SKM-1 (cell line): ENCODE measurements at regions not wholly inside any gene's neighbourhood (a gene's known extent, or its start where the extent isn't known, plus 50 kb on each side); places are given as distances from the start of the nearest gene placed in this dataset.

Experiments
- DNase-seq: peaks from one replicate; lab custom pipeline; 2025; ENCODE audit not compliant: unreplicated experiment; lab: John Stamatoyannopoulos, UW

DNA sequence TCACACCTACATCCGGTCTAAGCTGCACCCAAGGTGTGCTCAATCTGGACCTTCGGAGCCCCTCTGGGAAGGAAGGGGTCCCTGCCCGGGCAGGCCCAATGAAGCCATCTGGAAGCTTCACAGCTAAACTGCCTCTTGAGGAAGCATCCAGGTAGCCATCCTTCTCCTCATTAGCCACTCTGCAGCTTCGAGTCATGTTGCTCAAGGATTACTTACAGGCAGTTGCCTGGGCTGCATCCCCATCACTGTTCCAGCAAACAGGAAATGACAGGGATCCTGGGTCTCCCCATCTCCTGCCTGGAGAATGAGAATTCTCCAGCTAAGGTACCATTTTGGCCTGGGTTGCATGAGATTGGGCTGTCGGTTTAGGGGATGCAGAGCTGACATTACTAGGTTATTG, 91.7 kb downstream of the ERMARD start:
- DNase-seq = no peak

DNA sequence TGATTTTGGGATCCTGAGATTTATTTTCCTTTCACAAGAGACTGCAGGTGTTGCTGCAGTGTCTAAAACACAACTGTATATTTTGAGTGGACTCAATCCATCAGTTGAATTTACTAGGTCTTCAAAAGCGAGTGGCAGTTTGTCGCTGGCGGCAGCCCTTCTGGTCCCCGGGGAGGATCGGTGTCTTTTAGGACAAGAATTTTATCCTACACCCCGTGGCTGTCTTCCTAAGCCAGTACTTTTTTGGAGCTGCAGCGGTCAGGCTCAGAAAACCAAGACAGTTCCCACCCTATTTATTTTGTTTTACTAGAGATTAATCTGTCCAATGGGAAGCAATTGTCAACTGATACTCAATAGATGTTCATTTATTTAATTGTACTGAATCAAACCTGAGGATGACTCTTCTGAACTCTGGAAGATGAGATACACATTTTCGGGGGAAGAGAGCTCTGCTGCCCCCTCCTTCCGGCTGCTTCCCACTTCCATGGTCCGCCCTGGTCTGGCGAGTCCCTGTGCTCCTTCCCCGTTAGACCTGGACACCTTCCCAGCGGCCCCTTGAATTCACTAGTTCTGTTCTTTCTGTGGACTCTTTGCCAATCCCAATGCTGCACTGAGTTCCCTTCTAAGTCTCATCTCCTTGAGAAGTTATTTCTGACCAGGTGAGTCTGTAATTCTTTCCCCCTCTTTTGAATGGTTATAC, 90.6 kb downstream of the ERMARD start:
- no peak for DNase-seq

DNA sequence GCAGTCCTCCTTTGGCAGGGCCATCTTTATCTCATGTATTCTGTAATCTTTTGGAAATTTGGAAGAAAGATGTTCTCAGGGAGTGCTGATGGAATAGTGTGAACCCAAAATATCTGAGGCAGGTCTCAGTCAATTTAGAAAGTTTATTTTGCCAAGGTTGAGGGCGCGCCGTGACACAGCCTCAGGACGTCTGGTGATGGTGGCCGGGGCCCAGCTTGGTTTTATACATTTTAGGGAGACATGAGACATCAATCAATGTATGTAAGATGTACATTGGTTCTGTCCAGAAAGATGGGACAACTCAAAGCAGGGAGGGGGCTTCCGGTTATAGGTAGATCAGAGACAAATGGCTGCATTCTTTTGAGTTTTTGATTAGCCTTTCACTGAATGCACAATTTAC, 89.8 kb downstream of the ERMARD start:
- no peak for DNase-seq

DNA sequence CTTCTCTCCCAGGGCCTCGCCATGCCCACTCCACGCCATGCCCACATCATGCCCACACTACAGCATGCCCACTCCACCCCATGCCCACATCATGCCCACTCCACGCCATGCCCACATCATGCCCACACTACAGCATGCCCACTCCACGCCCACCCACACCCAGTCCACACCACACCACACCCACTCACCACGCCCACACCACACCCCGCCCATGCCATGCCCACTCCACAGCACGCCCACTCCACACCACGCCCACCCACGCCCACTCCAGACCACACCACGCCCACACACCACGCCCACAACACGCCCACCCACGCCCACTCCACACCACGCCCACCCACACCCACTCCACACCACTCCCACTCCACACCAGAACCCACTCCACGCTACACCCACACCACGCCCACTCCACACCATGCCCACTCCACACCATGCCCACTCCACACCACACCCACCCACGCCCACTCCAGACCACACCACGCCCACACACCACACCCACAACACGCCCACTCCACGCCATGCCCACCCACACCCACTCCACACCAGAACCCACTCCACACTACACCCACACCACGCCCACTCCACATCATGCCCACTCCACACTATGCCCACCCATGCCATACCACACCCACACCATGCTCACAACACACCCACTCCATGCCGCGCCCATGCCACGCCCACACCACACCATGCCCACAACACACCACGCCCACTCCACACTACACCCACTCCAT, 88.6 kb downstream of the ERMARD start:
- DNase-seq = no peak

DNA sequence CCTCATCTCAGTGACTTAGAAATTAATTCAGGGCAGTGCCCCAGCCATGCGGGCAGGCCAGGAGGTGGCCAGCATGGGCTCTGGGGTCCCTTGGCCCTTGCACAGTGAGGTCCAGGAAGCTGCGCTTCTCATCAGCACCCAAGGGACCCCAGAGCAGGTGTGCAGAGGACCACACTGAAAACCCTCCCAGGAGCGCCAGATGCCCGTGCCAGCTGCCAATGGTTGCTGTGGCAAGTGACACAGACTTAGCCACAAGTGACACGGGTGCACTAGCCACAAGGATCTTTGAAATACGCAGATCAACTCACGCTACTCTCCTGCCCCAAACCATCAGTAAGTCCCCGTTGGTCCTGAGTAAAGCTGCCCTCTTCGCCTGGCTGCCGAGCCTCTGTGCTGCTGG, 88.1 kb downstream of the ERMARD start:
- no peak for DNase-seq

DNA sequence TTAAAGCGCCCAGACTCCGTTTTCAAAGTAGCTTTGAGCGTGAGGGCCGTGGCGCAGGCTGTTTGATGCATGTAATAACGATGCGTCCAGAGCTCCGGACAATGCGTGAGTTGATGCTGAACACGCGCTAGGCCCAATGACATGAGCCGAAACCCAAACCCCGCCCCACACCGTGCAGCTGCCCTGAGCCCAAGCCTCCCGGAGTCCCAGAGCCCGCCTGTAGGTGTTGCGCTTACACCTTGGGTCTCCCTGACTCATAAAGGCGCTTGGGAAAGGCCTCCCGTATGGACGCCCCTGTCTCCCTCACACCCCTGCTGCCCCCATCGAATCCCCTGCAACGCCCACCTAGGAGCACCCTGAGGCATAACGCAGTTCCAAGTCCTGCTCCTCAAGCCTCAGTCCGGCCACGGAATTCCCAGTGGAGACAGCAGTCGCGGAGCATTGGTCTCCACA, 87.6 kb downstream of the ERMARD start:
- DNase-seq = no peak

DNA sequence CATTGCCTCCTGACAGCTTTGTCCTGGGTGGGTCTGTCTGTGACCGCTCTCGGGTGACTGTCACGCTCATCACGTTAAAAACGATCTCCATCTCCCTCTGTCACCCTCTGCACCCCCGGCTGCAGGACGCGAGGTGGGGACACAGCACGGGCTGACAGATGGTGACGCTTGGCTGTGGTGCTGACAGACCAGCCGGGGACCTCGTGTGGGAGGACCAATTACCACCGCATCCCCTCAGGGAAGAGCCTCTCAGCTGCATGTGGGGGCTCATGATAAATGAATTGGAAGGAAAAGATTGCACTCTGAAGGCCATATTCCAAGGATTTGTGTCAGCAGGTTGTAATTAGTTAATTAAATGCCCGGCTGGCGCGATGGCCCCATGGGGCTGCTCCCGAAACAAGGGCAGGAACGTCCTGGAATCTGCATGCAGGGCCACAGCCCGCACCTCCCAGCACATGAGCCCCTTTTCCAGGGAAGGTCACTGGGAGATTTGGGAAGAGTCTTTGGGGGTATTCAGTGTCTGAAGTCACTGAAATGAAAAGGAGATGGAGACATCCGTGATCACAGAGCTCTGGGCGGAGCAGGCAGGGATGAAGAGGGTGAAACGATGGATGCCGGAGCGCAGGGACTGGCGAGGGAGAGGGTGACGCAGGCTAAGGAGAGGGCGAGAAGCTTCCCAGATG, 87.1 kb downstream of the ERMARD start:
- DNase-seq = no peak

DNA sequence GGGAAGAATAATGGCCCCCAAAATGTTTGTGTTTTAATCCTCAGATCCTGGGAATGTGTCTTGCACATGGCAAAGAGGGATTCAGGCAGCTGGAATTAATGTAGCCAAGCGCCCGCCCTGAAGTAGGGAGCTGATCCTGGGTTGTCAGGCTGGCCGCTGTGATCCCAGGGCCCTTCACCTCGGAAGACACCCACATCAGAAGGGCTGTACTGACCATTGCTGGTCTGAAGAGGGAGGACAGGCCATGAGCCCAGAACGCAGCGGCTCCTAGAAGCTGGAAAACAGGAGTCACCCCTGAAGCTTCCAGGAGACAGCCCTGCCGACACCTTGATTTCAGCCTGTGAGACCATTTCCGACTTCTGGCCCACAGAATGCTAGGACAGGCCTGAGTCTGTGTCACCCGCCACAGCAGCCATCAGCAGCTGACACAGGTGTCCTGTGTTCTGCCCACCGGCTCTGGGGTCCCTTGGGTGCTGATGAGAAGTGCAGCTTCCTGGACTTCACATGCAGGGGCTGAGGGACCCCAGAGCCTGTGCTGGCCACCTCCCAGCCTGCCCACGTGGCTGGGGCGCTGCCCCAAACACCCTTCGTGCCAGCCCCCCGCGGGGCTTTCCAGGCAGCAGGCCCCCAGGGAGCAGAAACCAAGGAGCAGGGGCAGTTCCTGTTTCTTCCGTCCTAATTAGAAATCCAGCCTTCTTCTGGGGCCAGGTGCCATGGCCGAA, 86.3 kb downstream of the ERMARD start:
- DNase-seq = no peak

DNA sequence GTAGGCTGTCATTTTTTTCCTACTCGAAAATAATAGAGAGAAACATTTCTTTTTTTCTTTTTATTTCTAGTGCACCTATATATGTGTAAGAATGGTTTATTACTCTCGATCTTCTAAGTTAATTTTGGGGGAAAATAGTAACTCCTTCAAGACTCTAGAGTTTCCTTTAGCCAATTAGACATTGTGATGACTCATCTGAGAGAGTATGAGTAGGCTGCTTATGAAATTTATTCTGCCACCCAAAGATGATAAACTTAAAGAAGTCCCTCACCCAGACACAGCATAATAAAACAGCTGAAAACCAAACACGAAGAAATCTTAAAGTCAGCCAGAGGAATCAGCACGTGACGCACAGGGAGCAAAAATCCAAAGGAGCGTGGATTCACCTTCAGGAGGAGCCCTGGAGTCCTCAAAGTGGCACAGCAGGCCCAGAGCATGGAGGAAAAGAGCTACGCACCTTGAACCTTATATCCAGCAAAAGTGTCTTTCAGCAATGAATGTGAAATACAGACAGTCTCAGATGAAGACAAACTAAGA, 81.9 kb downstream of the ERMARD start:
- no peak for DNase-seq

DNA sequence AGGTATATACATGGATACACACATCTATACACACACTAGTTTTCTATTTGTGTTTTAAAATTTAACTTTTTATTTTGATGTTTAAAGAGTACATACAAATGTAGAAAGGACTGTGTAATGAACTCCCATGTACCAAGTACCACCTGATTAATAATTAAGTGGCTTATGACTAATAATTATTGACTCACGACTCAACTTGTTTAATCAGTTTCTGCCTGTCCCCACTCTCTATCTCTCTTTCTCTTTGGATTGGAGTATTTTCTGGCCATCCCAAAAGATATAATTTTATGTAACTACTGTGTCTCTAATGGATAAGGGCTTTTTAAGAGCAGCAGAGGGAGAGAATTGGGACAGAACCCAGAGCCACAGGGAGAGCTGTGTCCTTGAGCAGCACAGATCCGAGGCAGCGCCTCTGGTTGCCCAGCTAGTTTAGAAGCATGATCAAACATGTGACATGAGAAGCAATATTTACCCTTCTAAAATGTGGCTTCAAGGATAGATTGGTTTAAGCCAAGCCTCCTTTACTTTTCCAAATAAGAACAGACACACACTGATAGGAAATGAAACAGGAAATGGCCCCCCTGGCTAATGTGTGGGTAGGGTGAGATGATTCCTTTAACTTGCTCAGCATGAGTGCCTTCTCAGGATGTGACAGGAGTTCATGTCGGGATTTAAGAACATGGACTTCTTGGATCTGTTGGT, 81.0 kb downstream of the ERMARD start:
- DNase-seq = no peak

DNA sequence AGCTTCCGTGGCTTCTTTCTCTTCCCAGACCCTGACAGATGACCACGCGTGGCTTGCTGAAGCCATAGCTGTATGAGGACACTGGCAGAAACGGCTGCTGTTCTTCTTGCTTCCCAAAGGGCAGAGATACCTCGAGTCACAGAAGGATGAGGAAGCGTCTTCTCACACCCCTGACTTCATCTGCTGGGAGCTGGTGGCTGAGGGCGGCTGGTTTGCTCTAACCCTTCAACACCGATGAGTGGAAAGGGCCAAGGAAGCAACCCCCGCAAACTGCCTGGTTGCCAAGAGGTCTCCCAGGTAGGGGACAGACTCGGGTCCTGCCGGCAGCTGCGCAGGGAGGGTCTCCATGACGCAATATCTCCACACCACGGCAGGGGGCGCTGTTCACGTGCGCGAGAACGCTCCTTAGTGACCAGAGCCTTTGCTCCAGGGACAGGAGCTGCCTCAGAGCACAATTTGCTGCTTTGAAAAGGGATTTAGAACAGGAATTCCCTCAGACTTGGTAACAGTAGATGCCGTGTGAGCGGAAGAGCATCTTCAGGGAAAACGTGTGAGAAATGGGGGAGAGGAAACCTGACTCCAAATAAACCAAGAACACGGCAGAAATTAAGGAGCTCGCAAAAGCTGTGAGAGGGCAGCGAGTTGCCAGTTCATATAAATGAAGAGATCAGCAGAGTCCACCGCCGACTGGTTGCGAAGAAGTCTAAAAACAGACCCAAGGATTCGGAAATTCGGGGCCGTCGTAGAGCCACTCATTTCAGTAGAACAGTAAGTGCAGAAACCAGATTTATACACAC, 80.2 kb downstream of the ERMARD start:
- DNase-seq = peak; percentile 4
